Thyroid gland (tissue), 4 donors: ENCODE measurements at regions not wholly inside any gene's neighbourhood (a gene's known extent, or its start where the extent isn't known, plus 50 kb on each side); places are given as distances from the start of the nearest gene placed in this dataset.

Source experiments
- CTCF ChIP-seq, 6 experiments: fragments of 200-600 bp in 3 of 6; fragments of 450-650 bp in 3 of 6; sonication (generic) in 3 of 6; IDR thresholded peaks; one replicate each; pipeline ENCODE4 v1.5.1; 2016 to 2019; ENCODE audit warnings: antibody characterized with exemption in 6 of 6, mild to moderate bottlenecking in 2 of 6, inconsistent platforms in 1 of 6, moderate library complexity in 1 of 6
- POLR2A ChIP-seq, 2 donors: fragments of 450-650 bp; IDR thresholded peaks; one replicate each; pipeline ENCODE4 v1.6.1; 2017; ENCODE audit warnings: antibody characterized with exemption in 2 of 2, mild to moderate bottlenecking in 2 of 2, moderate library complexity in 1 of 2

GRCh38 chr11:92752122-92752521 is 217.3 kb upstream of the MTNR1B start:
- TF ChIP-seq CTCF (IDR thresholded peaks at IDR 0.05) (no peak), POLR2A (IDR thresholded peaks at IDR 0.05) (no peak)
